CD14-positive monocyte (primary cell): ENCODE measurements at regions not wholly inside any gene's neighbourhood (a gene's known extent, or its start where the extent isn't known, plus 50 kb on each side); places are given as distances from the start of the nearest gene placed in this dataset.

Experiments
- DNase-seq, 3 donors: peaks; one replicate each; pipeline ENCODE4 v3.0.0-alpha.2; 2011 to 2022
- H2AFZ ChIP-seq: 2 replicates; pipeline ENCODE4 v1.6.0; 2012; ENCODE audit warnings: mild to moderate bottlenecking, low read depth, low read length, inconsistent platforms; ENCODE audit not compliant: insufficient read depth, poor library complexity, severe bottlenecking
- H3K27ac ChIP-seq, 2 donors: 1 replicate in 1 of 2; 2 replicates in 1 of 2; pipeline ENCODE4 v1.5.1; 2012 to 2013; ENCODE audit warnings: low read length in 2 of 2, control low read depth in 1 of 2, inconsistent platforms in 1 of 2, low read depth in 1 of 2, mild to moderate bottlenecking in 1 of 2
- H3K27me3 ChIP-seq, 2 donors: one replicate each; pipeline versions ENCODE4 v1.6.0 to v1.6.1; 2011 to 2013; ENCODE audit warnings: low read length in 2 of 2; ENCODE audit not compliant: control insufficient read depth in 2 of 2, insufficient read depth in 2 of 2
- H3K36me3 ChIP-seq, 2 donors: replicated peaks in 1 of 2; 1 replicate in 1 of 2; 2 replicates in 1 of 2; pipeline versions ENCODE4 v1.5.1 to v1.6.1; 2012 to 2013; ENCODE audit warnings: low read length in 2 of 2, control low read depth in 1 of 2, inconsistent platforms in 1 of 2, mild to moderate bottlenecking in 1 of 2; ENCODE audit not compliant: insufficient read depth in 2 of 2, control insufficient read depth in 1 of 2
- H3K4me1 ChIP-seq, 2 donors: 1 replicate in 1 of 2; 2 replicates in 1 of 2; pipeline versions ENCODE4 v1.5.1 to v1.6.1; 2012 to 2013; ENCODE audit warnings: low read length in 2 of 2, control low read depth in 1 of 2, inconsistent platforms in 1 of 2, mild to moderate bottlenecking in 1 of 2, moderate library complexity in 1 of 2; ENCODE audit not compliant: insufficient read depth in 2 of 2, control insufficient read depth in 1 of 2
- H3K4me2 ChIP-seq: replicated peaks from 2 replicates; pipeline ENCODE3; 2012; ENCODE audit warnings: low read length, moderate library complexity, mild to moderate bottlenecking; ENCODE audit not compliant: poor library complexity, severe bottlenecking; ENCODE audit errors: extremely low read depth
- H3K4me3 ChIP-seq, 3 experiments: fragments of 200-600 bp in 1 of 3; sonication (generic) in 1 of 3; replicated peaks in 1 of 3; 1 replicate in 2 of 3; 2 replicates in 1 of 3; pipeline ENCODE4 v1.5.1; 2011 to 2013; ENCODE audit warnings: low read length in 3 of 3, mild to moderate bottlenecking in 3 of 3, control low read depth in 2 of 3, low read depth in 2 of 3, inconsistent platforms in 1 of 3, moderate library complexity in 1 of 3
- H3K79me2 ChIP-seq: 2 replicates; pipeline ENCODE4 v1.6.0; 2012; ENCODE audit warnings: mild to moderate bottlenecking, control low read depth, inconsistent platforms, low read length, moderate library complexity; ENCODE audit not compliant: insufficient read depth
- H3K9ac ChIP-seq: 2 replicates; pipeline ENCODE4 v1.6.0; 2017; ENCODE audit warnings: low read length, mild to moderate bottlenecking; ENCODE audit not compliant: insufficient read depth, poor library complexity, severe bottlenecking
- H3K9me3 ChIP-seq, 2 donors: replicated peaks in 1 of 2; 1 replicate in 1 of 2; 2 replicates in 1 of 2; pipeline versions ENCODE4 v1.5.1 to v1.6.1; 2012 to 2013; ENCODE audit warnings: low read length in 2 of 2, control low read depth in 1 of 2; ENCODE audit not compliant: control insufficient read depth in 1 of 2, insufficient read depth in 1 of 2
- H4K20me1 ChIP-seq: 2 replicates; pipeline ENCODE4 v1.6.0; 2012; ENCODE audit warnings: mild to moderate bottlenecking, low read length, control low read depth, moderate library complexity; ENCODE audit not compliant: insufficient read depth
- H3K27ac Mint-ChIP-seq, 7 donors: one replicate each; pipeline ENCODE4 v1.8.0; 2020; ENCODE audit warnings: mild to moderate bottlenecking in 7 of 7, mixed read lengths in 7 of 7, moderate library complexity in 6 of 7, inconsistent platforms in 2 of 7
- H3K27me3 Mint-ChIP-seq, 3 donors: one replicate each; pipeline ENCODE4 v1.8.0; 2021 to 2022; ENCODE audit warnings: low read depth in 3 of 3, mild to moderate bottlenecking in 3 of 3, mixed read lengths in 3 of 3, moderate library complexity in 3 of 3, inconsistent platforms in 1 of 3
- H3K36me3 Mint-ChIP-seq, 2 donors: one replicate each; pipeline ENCODE4 v1.8.0; 2020; ENCODE audit warnings: mixed read lengths in 2 of 2, inconsistent platforms in 1 of 2, mild to moderate bottlenecking in 1 of 2
- H3K4me1 Mint-ChIP-seq: one replicate; pipeline ENCODE4 v1.8.0; 2020; ENCODE audit warnings: mild to moderate bottlenecking, mixed read lengths
- H3K4me3 Mint-ChIP-seq, 2 donors: one replicate each; pipeline ENCODE4 v1.8.0; 2020; ENCODE audit warnings: mild to moderate bottlenecking in 2 of 2, mixed read lengths in 2 of 2, moderate library complexity in 1 of 2
- H3K9me3 Mint-ChIP-seq, 7 donors: one replicate each; pipeline ENCODE4 v1.8.0; 2020 to 2022; ENCODE audit warnings: mixed read lengths in 7 of 7, mild to moderate bottlenecking in 6 of 7, moderate library complexity in 6 of 7, inconsistent platforms in 2 of 7
- CTCF ChIP-seq: fragments of 200-600 bp; IDR thresholded peaks from one replicate; pipeline ENCODE4 v1.8.0; 2022; ENCODE audit warnings: antibody characterized with exemption, mild to moderate bottlenecking
- WGBS: methylation state at CpG from one replicate; pipeline ENCODE4 v1.1.5; 2013; ENCODE audit warnings: missing lambda C conversion rate; ENCODE audit not compliant: insufficient coverage; 5-methylcytosine and 5-hydroxymethylcytosine counted together
- intact Hi-C, 2 donors: fragments of 100-400 bp; cut with micrococcal nuclease; formaldehyde crosslinking; loops; one replicate each; pipeline versions ENCODE4 v1.15.0 to v1.15.1; 2023

GRCh38 chr3:115280506-115280905, 133.4 kb upstream of the ZBTB20 start:
- H3K9ac ChIP-seq = no peak overlapping the region
- Mint-ChIP-seq H3K9me3 (peaks cover 0 to 2% (median 0%) of the 10 kb centered on the region in 7 donors), H3K36me3 (no peaks in the 10 kb centered on the region), H3K27ac (peak overlapping the region; percentile 71 to 93 (median 86)), H3K4me1 (peaks cover 47% of the 10 kb centered on the region), H3K27me3 (peaks cover 0 to 3% (median 0%) of the 10 kb centered on the region in 3 donors), H3K4me3 (no peak overlapping the region)
- intact Hi-C loops = no loop called here
- H3K4me1 ChIP-seq = peaks cover 53 to 58% of the 10 kb centered on the region in 2 donors
- TF ChIP-seq CTCF = no peak
- H3K4me3 ChIP-seq = peak overlapping the region in 1 of 3 experiments; percentile 5
- H3K79me2 ChIP-seq = no peaks in the 10 kb centered on the region
- H3K27me3 ChIP-seq = no peaks in the 10 kb centered on the region
- peak overlapping the region; percentile 3 for H2AFZ ChIP-seq
- peak overlapping the region; percentile 48 for H3K4me2 ChIP-seq
- H3K36me3 ChIP-seq = no peaks in the 10 kb centered on the region
- H3K9me3 ChIP-seq = no peaks in the 10 kb centered on the region
- DNase-seq = peak; percentile 8 to 46 (median 39)
- WGBS = 0% methylated on average over 1 of the region's 3 CpGs
- H4K20me1 ChIP-seq = no peaks in the 10 kb centered on the region
- peak overlapping the region in 1 of 2 donors; percentile 58 for H3K27ac ChIP-seq

GRCh38 chr3:115281697-115282675, 134.9 kb upstream of the ZBTB20 start:
- Histone ChIP-seq H3K4me1 (peaks cover 41 to 46% of the 10 kb centered on the region in 2 donors), H3K27me3 (no peaks in the 10 kb centered on the region), H4K20me1 (no peaks in the 10 kb centered on the region), H3K9ac (no peak overlapping the region), H3K27ac (peak overlapping the region in 1 of 2 donors; percentile 9), H2AFZ (no peak overlapping the region), H3K9me3 (no peaks in the 10 kb centered on the region), H3K79me2 (no peaks in the 10 kb centered on the region), H3K4me3 (no peak overlapping the region), H3K36me3 (no peaks in the 10 kb centered on the region), H3K4me2 (no peak overlapping the region)
- Mint-ChIP-seq H3K4me3 (no peak overlapping the region), H3K27me3 (peaks cover 0 to 3% (median 0%) of the 10 kb centered on the region in 3 donors), H3K36me3 (no peaks in the 10 kb centered on the region), H3K27ac (peak overlapping the region in 3 of 7 donors; percentile 10 to 76 (median 75)), H3K4me1 (peaks cover 39% of the 10 kb centered on the region), H3K9me3 (peaks cover 0 to 2% (median 0%) of the 10 kb centered on the region in 7 donors)
- no peak for TF ChIP-seq CTCF
- DNase-seq = peak in 1 of 3 donors; percentile 6
- intact Hi-C loops = no loop called here
- 100% methylated on average over 2 of the region's 4 CpGs for WGBS
